SK-N-SH treated with all-trans-retinoic acid at 6 μM for 48 hours (cell line): ENCODE measurements at regions not wholly inside any gene's neighbourhood (a gene's known extent, or its start where the extent isn't known, plus 50 kb on each side); places are given as distances from the start of the nearest gene placed in this dataset.

Source experiments
- ATAC-seq: fragments of 200-7000 bp; cut with Tn5 transposase; 3 replicates; pipeline ENCODE4 v1.9.1; 2020; ENCODE audit warnings: mild to moderate bottlenecking, moderate library complexity
- BACH2 ChIP-seq: fragments of 250-450 bp; sonication (Bioruptor Pico); IDR thresholded peaks from 2 replicates; pipeline ENCODE4 v1.9.0; 2021; ENCODE audit warnings: mild to moderate bottlenecking, borderline replicate concordance
- CSDC2 ChIP-seq: fragments of 250-450 bp; sonication (Bioruptor Pico); IDR thresholded peaks from 2 replicates; pipeline ENCODE4 v1.5.0; 2020; ENCODE audit warnings: mild to moderate bottlenecking, moderate library complexity
- CSRNP3 ChIP-seq: fragments of 250-450 bp; sonication (Bioruptor Pico); IDR thresholded peaks from 2 replicates; pipeline ENCODE4 v1.5.1; 2021; ENCODE audit warnings: mild to moderate bottlenecking, moderate library complexity
- ESRRG ChIP-seq: fragments of 250-450 bp; sonication (Bioruptor Pico); IDR thresholded peaks from 2 replicates; pipeline ENCODE4 v1.6.1; 2021; ENCODE audit warnings: mild to moderate bottlenecking
- GLIS3 ChIP-seq: fragments of 250-450 bp; sonication (Bioruptor Pico); IDR thresholded peaks from 2 replicates; pipeline ENCODE4 v1.5.0; 2020; ENCODE audit warnings: mild to moderate bottlenecking, moderate library complexity
- OSR1 ChIP-seq: fragments of 250-450 bp; sonication (Bioruptor Pico); IDR thresholded peaks from 2 replicates; pipeline ENCODE4 v1.8.0; 2022; ENCODE audit warnings: moderate library complexity, mild to moderate bottlenecking, inconsistent platforms
- POU6F1 ChIP-seq: fragments of 250-450 bp; sonication (Bioruptor Pico); IDR thresholded peaks from 2 replicates; pipeline ENCODE4 v1.8.0; 2021; ENCODE audit warnings: low read depth, mild to moderate bottlenecking, moderate library complexity, borderline replicate concordance
- PPARA ChIP-seq: fragments of 250-450 bp; sonication (Bioruptor Pico); IDR thresholded peaks from 2 replicates; pipeline ENCODE4 v1.5.0; 2020; ENCODE audit warnings: mild to moderate bottlenecking, borderline replicate concordance
- RARB ChIP-seq: fragments of 250-450 bp; sonication (Bioruptor Pico); IDR thresholded peaks from 2 replicates; pipeline ENCODE4 v1.8.0; 2021; ENCODE audit warnings: mild to moderate bottlenecking, moderate library complexity
- SNAI2 ChIP-seq: fragments of 250-450 bp; sonication (Bioruptor Pico); IDR thresholded peaks from 2 replicates; pipeline ENCODE4 v1.5.0; 2020; ENCODE audit warnings: mild to moderate bottlenecking, moderate library complexity
- TCF4 ChIP-seq: fragments of 250-450 bp; sonication (Bioruptor Pico); IDR thresholded peaks from 2 replicates; pipeline ENCODE4 v1.8.0; 2021; ENCODE audit warnings: mild to moderate bottlenecking, moderate library complexity, borderline replicate concordance
- TOX ChIP-seq: fragments of 250-450 bp; sonication (Bioruptor Pico); IDR thresholded peaks from 2 replicates; pipeline ENCODE4 v1.8.0; 2021; ENCODE audit warnings: mild to moderate bottlenecking, moderate library complexity, borderline replicate concordance
- ZC3H10 ChIP-seq: fragments of 250-450 bp; sonication (Bioruptor Pico); IDR thresholded peaks from 2 replicates; pipeline ENCODE4 v1.5.1; 2021; ENCODE audit warnings: mild to moderate bottlenecking, moderate library complexity
- ZFP30 ChIP-seq: fragments of 450-650 bp; formaldehyde crosslinking; IDR thresholded peaks from 2 replicates; pipeline ENCODE4 v1.5.0; 2022; ENCODE audit warnings: mild to moderate bottlenecking, moderate library complexity
- ZNF565 ChIP-seq: fragments of 450-650 bp; formaldehyde crosslinking; conservative IDR thresholded peaks from 2 replicates; pipeline ENCODE4 v1.5.0; 2020; ENCODE audit warnings: low read depth, mild to moderate bottlenecking, moderate library complexity
- ZNF70 ChIP-seq: fragments of 450-650 bp; formaldehyde crosslinking; IDR thresholded peaks from 2 replicates; pipeline ENCODE4 v1.5.0; 2020; ENCODE audit warnings: mild to moderate bottlenecking, moderate library complexity
- ZNF8 ChIP-seq: fragments of 450-650 bp; formaldehyde crosslinking; IDR thresholded peaks from 2 replicates; pipeline ENCODE4 v1.5.0; 2020; ENCODE audit warnings: mild to moderate bottlenecking, moderate library complexity
- TF ChIP-seq, protein P1 (sequence below): fragments of 250-450 bp; sonication (Bioruptor Pico); IDR thresholded peaks from 2 replicates; pipeline ENCODE4 v1.5.0; 2020; ENCODE audit warnings: mild to moderate bottlenecking, moderate library complexity
- TF ChIP-seq, protein P2 (sequence below): fragments of 250-450 bp; sonication (Bioruptor Pico); IDR thresholded peaks from 2 replicates; pipeline ENCODE4 v1.8.0; 2020; ENCODE audit warnings: mild to moderate bottlenecking, moderate library complexity, borderline replicate concordance
- TF ChIP-seq, protein P3 (sequence below): fragments of 250-450 bp; sonication (Bioruptor Pico); IDR thresholded peaks from 2 replicates; pipeline ENCODE4 v1.5.1; 2020; ENCODE audit warnings: low read depth, mild to moderate bottlenecking, moderate library complexity

GRCh38 chr9:28332648-28333047, 759.4 kb upstream of the C9orf72 start:
- TF ChIP-seq, protein P1, sequence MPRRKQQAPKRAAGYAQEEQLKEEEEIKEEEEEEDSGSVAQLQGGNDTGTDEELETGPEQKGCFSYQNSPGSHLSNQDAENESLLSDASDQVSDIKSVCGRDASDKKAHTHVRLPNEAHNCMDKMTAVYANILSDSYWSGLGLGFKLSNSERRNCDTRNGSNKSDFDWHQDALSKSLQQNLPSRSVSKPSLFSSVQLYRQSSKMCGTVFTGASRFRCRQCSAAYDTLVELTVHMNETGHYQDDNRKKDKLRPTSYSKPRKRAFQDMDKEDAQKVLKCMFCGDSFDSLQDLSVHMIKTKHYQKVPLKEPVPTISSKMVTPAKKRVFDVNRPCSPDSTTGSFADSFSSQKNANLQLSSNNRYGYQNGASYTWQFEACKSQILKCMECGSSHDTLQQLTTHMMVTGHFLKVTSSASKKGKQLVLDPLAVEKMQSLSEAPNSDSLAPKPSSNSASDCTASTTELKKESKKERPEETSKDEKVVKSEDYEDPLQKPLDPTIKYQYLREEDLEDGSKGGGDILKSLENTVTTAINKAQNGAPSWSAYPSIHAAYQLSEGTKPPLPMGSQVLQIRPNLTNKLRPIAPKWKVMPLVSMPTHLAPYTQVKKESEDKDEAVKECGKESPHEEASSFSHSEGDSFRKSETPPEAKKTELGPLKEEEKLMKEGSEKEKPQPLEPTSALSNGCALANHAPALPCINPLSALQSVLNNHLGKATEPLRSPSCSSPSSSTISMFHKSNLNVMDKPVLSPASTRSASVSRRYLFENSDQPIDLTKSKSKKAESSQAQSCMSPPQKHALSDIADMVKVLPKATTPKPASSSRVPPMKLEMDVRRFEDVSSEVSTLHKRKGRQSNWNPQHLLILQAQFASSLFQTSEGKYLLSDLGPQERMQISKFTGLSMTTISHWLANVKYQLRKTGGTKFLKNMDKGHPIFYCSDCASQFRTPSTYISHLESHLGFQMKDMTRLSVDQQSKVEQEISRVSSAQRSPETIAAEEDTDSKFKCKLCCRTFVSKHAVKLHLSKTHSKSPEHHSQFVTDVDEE (CRISPR knock-in tag): no peak
- TF ChIP-seq BACH2 (CRISPR knock-in tag) (no peak), CSDC2 (CRISPR knock-in tag) (no peak), SNAI2 (CRISPR knock-in tag) (no peak)
- TF ChIP-seq, protein P2, sequence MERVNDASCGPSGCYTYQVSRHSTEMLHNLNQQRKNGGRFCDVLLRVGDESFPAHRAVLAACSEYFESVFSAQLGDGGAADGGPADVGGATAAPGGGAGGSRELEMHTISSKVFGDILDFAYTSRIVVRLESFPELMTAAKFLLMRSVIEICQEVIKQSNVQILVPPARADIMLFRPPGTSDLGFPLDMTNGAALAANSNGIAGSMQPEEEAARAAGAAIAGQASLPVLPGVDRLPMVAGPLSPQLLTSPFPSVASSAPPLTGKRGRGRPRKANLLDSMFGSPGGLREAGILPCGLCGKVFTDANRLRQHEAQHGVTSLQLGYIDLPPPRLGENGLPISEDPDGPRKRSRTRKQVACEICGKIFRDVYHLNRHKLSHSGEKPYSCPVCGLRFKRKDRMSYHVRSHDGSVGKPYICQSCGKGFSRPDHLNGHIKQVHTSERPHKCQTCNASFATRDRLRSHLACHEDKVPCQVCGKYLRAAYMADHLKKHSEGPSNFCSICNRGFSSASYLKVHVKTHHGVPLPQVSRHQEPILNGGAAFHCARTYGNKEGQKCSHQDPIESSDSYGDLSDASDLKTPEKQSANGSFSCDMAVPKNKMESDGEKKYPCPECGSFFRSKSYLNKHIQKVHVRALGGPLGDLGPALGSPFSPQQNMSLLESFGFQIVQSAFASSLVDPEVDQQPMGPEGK (CRISPR knock-in tag): no peak
- peak; percentile 73 for ATAC-seq

DNA sequence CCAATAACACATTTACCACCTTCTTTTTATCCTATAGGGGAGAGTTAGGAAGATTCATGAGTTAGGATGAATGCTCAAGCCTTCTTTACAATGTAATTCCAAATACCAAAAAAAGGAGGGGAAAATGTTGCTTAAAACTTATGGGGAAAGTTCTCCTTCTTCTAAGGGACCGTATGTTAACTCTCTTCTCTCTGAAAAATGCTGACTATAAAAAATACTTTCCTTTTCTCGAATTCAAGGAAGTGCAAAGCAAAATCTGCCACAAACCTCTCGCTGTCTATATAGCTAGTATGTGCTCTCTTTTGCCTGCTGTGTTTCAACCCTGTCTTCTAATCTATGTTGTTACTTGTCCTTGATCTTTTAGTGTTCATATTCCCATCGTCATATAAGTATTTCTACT, 768.6 kb upstream of the C9orf72 start:
- TF ChIP-seq BACH2 (CRISPR knock-in tag): no peak
- no peak for TF ChIP-seq ZNF8
- TF ChIP-seq TCF4 (CRISPR knock-in tag): no peak
- no peak for TF ChIP-seq POU6F1
- no peak for TF ChIP-seq CSRNP3
- no peak for TF ChIP-seq RARB (CRISPR knock-in tag)
- TF ChIP-seq, protein P3, sequence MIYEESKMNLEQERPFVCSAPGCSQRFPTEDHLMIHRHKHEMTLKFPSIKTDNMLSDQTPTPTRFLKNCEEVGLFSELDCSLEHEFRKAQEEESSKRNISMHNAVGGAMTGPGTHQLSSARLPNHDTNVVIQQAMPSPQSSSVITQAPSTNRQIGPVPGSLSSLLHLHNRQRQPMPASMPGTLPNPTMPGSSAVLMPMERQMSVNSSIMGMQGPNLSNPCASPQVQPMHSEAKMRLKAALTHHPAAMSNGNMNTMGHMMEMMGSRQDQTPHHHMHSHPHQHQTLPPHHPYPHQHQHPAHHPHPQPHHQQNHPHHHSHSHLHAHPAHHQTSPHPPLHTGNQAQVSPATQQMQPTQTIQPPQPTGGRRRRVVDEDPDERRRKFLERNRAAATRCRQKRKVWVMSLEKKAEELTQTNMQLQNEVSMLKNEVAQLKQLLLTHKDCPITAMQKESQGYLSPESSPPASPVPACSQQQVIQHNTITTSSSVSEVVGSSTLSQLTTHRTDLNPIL: no peak
- no peak for TF ChIP-seq SNAI2 (CRISPR knock-in tag)
- TF ChIP-seq ZNF70: no peak
- no peak for TF ChIP-seq ZC3H10
- no peak for TF ChIP-seq CSDC2 (CRISPR knock-in tag)
- TF ChIP-seq, protein P1 (CRISPR knock-in tag): no peak
- no peak for TF ChIP-seq ESRRG
- no peak for TF ChIP-seq ZFP30
- no peak for TF ChIP-seq PPARA (CRISPR knock-in tag)
- ATAC-seq: no peak

DNA sequence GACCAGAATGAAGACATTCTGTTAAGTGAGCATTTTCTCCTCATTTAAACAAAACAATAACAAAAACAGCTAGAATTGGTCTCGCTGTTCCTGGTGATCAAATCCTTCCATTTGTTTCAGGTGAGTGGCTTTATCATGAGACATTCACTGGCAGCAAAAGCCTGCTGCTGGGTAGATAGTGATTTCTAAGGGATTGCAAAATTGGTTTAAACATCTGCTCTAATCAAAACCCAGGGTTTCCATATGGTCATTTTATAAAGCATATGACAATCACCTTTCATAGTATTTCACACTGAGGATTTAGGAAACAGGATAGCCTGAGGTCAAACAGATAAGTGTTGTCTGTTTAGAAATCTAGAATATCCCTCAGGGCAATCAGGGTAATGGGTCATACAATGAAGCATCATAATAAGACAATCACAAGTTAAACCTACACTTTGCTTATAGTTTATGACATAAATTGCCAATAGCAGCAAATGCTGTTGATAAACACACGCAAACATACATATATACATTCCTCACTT, 769.6 kb upstream of the C9orf72 start:
- no peak for ATAC-seq
- TF ChIP-seq ESRRG (no peak), ZNF565 (CRISPR knock-in tag) (no peak), GLIS3 (no peak), ZNF70 (no peak), TOX (no peak), ZC3H10 (no peak), TCF4 (CRISPR knock-in tag) (no peak), OSR1 (CRISPR knock-in tag) (no peak)
- TF ChIP-seq, protein P1 (CRISPR knock-in tag): no peak
- TF ChIP-seq, all 23 proteins: peak for 0
